ENCODE measurements at regions not wholly inside any gene's neighbourhood (a gene's known extent, or its start where the extent isn't known, plus 50 kb on each side); places are given as distances from the start of the nearest gene placed in this dataset.
"Not testable (repeated sequence)": the region's sequence is repeated elsewhere in the genome, so short reads cannot be mapped to it uniquely, and the experiment has no call there.

DNA sequence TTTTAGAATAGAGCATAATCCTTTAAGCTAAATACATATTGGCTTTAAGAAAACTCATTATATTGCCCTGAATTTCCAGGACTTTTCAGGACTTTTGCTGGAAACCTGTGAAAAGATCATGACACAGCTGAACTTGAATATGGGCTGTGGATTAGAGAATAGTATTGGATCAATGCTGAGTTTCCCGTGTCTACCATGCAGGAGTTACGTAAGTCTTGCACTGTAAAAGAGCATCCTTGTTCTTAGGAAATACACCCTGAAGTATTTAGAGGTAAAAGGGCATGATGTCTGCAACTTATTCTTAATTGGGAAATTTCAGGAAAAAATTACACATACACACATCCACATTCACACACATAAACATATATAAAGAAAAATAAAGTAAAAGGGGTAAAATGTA is 82.1 kb downstream of the ZFP36L2 start:
- TF ChIP-seq CTCF (IDR thresholded peaks at IDR 0.05; ENCODE audit: low read depth, low read length): no peak
- H3K9me3 ChIP-seq (ENCODE audit: severe bottlenecking): no peaks in the 10 kb centered on the region
- no peaks in the 10 kb centered on the region for H3K27me3 ChIP-seq (ENCODE audit: insufficient read depth, low read depth, severe bottlenecking)
- no peak for DNase-seq
- no peak overlapping the region for H3K27ac ChIP-seq
- H3K36me3 ChIP-seq: no peaks in the 10 kb centered on the region
- H3K4me3 ChIP-seq (ENCODE audit: low read depth, low read length): no peak overlapping the region

DNA sequence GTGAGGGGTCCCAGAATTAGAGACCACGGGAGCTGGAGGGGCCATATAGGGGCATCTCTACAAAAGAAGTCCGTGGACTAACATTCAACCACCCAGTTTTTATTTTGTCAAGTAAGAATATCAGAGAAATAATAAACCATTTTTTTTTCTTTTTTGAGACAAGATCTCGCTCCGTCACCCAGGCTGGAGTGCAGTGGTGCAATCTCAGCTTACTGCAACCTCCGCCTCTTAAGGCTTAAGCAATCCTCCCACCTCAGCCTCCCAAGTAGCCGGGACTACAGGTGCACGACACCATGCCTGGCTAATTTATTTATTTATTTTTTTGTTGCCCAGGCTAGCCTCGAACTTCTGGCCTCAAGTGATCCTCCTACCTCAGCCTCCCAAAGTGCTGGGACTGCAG is 82.7 kb downstream of the ZFP36L2 start:
- H3K27ac ChIP-seq: no peak overlapping the region
- no peak overlapping the region for H3K4me3 ChIP-seq (ENCODE audit: low read depth, low read length)
- no peak for TF ChIP-seq CTCF (IDR thresholded peaks at IDR 0.05; ENCODE audit: low read depth, low read length)
- no peaks in the 10 kb centered on the region for H3K27me3 ChIP-seq (ENCODE audit: insufficient read depth, low read depth, severe bottlenecking)
- DNase-seq: no peak
- no peaks in the 10 kb centered on the region for H3K9me3 ChIP-seq (ENCODE audit: severe bottlenecking)
- no peaks in the 10 kb centered on the region for H3K36me3 ChIP-seq

DNA sequence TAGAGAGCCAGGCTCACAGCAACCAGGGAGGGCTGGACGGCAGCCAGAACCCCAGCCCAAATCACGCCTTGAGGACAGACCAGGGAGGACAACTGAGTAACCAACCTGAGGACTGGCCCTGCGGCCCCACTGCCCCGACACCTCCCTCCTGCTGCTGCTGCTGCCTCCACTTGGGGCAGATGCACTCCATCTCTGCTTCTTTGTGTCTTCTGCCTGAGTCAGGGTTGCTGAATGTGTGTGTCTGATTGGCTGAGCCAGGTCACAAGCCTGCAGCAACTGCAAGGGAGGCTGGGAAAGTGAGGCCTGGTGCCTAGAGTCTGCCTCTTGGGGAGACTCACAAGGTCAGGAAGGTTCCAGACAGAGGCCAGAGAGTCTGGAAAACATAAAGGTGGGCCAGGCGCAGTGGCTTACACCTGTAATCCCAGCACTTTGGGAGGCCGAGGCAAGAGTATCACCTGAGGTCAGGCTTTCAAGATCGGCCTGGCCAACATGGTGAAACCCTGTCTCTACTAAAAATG is 83.4 kb downstream of the ZFP36L2 start:
- no peak for DNase-seq
- peak; percentile 28 for TF ChIP-seq CTCF (IDR thresholded peaks at IDR 0.05; ENCODE audit: low read depth, low read length)

DNA sequence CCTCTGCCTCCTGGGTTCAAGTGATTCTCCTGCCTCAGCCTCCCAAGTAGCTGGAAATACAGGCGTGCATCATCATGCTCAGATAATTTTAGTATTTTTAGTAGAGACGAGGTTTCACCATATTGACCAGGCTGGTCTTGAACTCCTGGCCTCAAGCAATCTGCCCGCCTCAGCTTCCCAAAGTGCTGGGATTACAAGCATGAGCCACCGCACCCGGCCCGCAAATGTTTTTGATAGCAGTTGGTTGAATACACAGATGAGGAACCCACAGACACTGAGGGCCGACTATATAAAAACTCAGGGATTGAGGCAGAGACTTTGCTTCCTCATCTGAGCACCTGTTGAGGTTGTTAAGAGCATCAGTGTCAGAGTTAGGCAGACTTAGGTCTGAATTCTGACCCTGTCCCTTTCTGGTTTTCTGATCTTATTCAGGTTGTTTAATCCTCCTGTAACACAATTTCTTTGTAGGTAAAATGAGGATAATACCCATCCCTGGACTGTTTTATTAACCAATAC is 84.7 kb downstream of the ZFP36L2 start:
- not testable (repeated sequence) for H3K27me3 ChIP-seq (ENCODE audit: insufficient read depth, low read depth, severe bottlenecking)

More for the DNA sequence above, 83.4 kb downstream of the ZFP36L2 start:
- Histone ChIP-seq H3K27me3 (ENCODE audit: insufficient read depth, low read depth, severe bottlenecking) (no peaks in the 10 kb centered on the region), H3K36me3 (no peaks in the 10 kb centered on the region), H3K27ac (no peak overlapping the region), H3K9me3 (ENCODE audit: severe bottlenecking) (no peaks in the 10 kb centered on the region), H3K4me3 (ENCODE audit: low read depth, low read length) (no peak overlapping the region)

GRCh38 chr2:43139996-43140621 is 86.3 kb downstream of the ZFP36L2 start:
- H3K4me3 ChIP-seq (ENCODE audit: low read depth, low read length): no peak overlapping the region
- H3K27ac ChIP-seq: no peak overlapping the region
- DNase-seq: no peak
- no peaks in the 10 kb centered on the region for H3K36me3 ChIP-seq
- TF ChIP-seq CTCF (IDR thresholded peaks at IDR 0.05; ENCODE audit: low read depth, low read length): no peak
- no peaks in the 10 kb centered on the region for H3K9me3 ChIP-seq (ENCODE audit: severe bottlenecking)
- H3K27me3 ChIP-seq (ENCODE audit: insufficient read depth, low read depth, severe bottlenecking): no peaks in the 10 kb centered on the region

More for the DNA sequence above, 84.7 kb downstream of the ZFP36L2 start:
- not testable (repeated sequence) for H3K4me3 ChIP-seq (ENCODE audit: low read depth, low read length); H3K9me3 ChIP-seq (ENCODE audit: severe bottlenecking); H3K27ac ChIP-seq; H3K36me3 ChIP-seq; DNase-seq

DNA sequence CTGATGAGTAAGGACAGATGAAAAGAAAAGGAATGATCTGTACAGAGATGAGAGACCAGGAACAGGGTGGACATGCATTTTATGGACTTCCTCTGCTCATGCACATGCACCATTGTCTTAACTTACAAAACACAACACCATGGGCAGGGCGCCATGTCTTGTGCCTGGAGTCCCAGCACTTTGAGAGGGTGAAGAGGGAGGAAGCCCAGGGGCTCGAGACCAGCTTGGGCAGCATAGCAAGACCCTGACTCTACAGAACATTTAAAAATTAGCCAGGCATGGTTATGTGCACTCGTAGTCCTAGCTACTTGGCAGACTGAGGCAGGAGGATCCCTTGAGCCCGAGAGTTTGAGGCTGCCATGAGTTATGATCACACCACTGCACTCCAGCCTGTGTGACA is 86.9 kb downstream of the ZFP36L2 start:
- H3K27ac ChIP-seq: no peak overlapping the region
- H3K36me3 ChIP-seq: no peaks in the 10 kb centered on the region
- no peak overlapping the region for H3K4me3 ChIP-seq (ENCODE audit: low read depth, low read length)
- DNase-seq: no peak
- no peaks in the 10 kb centered on the region for H3K27me3 ChIP-seq (ENCODE audit: insufficient read depth, low read depth, severe bottlenecking)
- H3K9me3 ChIP-seq (ENCODE audit: severe bottlenecking): no peaks in the 10 kb centered on the region
- no peak for TF ChIP-seq CTCF (IDR thresholded peaks at IDR 0.05; ENCODE audit: low read depth, low read length)

Measured in WERI-Rb-1 (cell line).